Fibroblast of skin of left biceps (primary cell): ENCODE measurements at regions not wholly inside any gene's neighbourhood (a gene's known extent, or its start where the extent isn't known, plus 50 kb on each side); places are given as distances from the start of the nearest gene placed in this dataset.

Experiments used
- DNase-seq, 2 experiments: peaks; one replicate each; pipeline ENCODE4 v3.0.0-alpha.2; 2013; ENCODE audit warnings: low read depth in 2 of 2

DNA sequence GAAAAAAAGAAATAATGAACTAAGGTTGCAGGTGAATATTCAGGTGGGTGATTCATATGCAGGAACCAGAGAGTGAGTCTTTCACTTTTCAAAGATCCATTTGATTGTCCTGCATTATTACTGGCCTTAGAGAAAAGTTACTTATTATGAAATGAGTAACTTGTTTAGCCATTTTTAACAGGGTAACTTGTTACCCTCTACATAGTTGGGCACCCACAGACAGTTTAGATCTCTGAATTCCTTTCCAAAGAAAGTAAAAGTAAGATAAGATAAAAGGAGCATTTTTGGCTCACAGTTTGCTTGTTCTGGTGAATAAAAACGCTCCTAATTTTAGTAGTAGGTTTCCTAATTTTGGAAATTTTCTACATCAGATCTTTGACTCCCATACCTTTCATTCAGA lies 54.1 kb upstream of the DAB2 start:
- DNase-seq = no peak

DNA sequence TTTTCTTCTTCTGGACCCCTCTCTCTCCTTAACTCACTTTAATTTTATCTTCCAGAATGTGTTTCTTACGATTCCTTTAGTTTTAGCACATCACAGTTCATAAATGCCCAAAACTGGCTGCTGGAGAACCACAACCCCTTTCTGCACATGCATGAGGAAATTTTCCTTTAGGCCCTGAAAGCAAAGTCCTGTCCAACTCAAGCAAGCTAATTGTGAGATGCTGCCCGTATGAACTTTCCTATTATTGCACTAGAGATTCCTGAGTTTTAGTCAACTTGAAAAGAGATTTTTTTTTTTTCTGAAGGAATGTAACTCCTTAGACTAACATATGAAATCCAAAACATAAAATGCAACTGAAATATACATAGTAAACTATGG lies 52.1 kb upstream of the DAB2 start:
- DNase-seq = no peak

- peak; percentile 85 to 88 for DNase-seq
Measured at GRCh38 chr5:39475881-39476842, 51.4 kb upstream of the DAB2 start.

DNA sequence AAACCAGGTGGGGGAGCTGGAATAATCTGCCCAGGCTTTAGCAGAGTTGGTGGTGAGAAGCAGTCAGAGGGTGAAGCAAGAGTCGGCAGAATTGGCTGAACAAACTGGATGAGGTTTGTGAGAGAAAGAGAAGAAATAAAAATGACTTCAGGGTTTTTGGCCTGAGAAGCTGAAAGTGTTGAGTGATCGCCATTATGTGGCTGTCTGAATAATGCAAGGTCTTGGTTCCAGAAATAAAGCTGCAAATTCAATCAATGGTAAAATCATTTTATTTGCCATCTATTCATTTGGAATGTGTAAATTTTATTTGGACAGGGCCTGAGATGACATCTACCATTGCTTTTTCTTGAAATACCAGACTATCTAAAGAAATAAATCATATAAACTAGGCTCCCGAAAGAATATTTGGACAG lies 50.4 kb upstream of the DAB2 start:
- no peak for DNase-seq
